SU-DHL-6 (cell line): ENCODE measurements at regions not wholly inside any gene's neighbourhood (a gene's known extent, or its start where the extent isn't known, plus 50 kb on each side); places are given as distances from the start of the nearest gene placed in this dataset.

Source experiments
- EZH2phosphoT487 ChIP-seq: fragments of 200-600 bp; sonication (generic), shearing (Covaris generic); conservative IDR thresholded peaks from 2 replicates; pipeline ENCODE4 v1.6.1; 2018; ENCODE audit warnings: mild to moderate bottlenecking, antibody characterized with exemption, low read length, moderate library complexity, mixed read lengths
- TF ChIP-seq, protein P1 (sequence below): fragments of 200-600 bp; sonication (generic); IDR thresholded peaks from one replicate; pipeline ENCODE4 v1.5.1; 2017; ENCODE audit warnings: antibody characterized with exemption, mild to moderate bottlenecking, low read length, moderate library complexity; ENCODE audit not compliant: insufficient read depth, poor library complexity, severe bottlenecking

DNA sequence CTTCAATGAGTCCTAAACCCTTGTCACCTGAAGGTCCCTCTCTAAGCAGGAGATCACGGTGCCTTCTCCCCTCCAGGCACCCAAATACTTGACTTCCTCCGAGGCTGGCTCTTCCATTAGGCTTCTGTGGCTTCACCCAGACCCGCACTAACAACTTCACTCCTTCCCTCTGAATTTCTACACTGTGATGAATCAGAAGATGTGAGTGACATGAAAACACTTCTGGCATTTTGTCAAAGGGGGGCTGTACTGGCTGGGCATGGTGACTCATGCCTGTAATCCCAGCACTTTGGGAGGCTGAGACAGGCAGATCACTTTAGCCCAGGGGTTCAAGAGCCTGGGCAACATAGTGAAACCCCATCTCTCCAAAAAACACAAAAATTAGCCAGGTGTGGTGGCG, 72.6 kb upstream of the CNEP1R1 start:
- no peak for TF ChIP-seq EZH2phosphoT487
- TF ChIP-seq, protein P1, sequence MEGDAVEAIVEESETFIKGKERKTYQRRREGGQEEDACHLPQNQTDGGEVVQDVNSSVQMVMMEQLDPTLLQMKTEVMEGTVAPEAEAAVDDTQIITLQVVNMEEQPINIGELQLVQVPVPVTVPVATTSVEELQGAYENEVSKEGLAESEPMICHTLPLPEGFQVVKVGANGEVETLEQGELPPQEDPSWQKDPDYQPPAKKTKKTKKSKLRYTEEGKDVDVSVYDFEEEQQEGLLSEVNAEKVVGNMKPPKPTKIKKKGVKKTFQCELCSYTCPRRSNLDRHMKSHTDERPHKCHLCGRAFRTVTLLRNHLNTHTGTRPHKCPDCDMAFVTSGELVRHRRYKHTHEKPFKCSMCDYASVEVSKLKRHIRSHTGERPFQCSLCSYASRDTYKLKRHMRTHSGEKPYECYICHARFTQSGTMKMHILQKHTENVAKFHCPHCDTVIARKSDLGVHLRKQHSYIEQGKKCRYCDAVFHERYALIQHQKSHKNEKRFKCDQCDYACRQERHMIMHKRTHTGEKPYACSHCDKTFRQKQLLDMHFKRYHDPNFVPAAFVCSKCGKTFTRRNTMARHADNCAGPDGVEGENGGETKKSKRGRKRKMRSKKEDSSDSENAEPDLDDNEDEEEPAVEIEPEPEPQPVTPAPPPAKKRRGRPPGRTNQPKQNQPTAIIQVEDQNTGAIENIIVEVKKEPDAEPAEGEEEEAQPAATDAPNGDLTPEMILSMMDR, result no peak
